Endothelial cell of umbilical vein (primary cell): ENCODE measurements at regions not wholly inside any gene's neighbourhood (a gene's known extent, or its start where the extent isn't known, plus 50 kb on each side); places are given as distances from the start of the nearest gene placed in this dataset.

Source experiments
- BruUV-seq: library from RNA; stranded (reverse); fragments of 400-500 nt; replicated peaks from 2 replicates; lab custom pipeline; 2021; lab: Mats Ljungman, UMichigan
- CTCF ChIA-PET: fragments of 300-600, 350-600 bp; sonication (Branson Sonifier 250); formaldehyde crosslinking; loops from one replicate; lab custom pipeline; 2021; ENCODE audit warnings: antibody characterized with exemption, inconsistent platforms; lab: Charles Lee
- POLR2A ChIA-PET: fragments of 300-600, 350-600 bp; sonication (Branson Sonifier 250); formaldehyde crosslinking; loops from one replicate; lab custom pipeline; 2021; ENCODE audit warnings: antibody characterized with exemption, inconsistent platforms; lab: Charles Lee
- DNase-seq: peaks from one replicate; pipeline ENCODE4 v3.0.0-alpha.2; 2011; ENCODE audit warnings: low read depth, low spot score
- FAIRE-seq: peaks from 2 replicates; lab custom pipeline; 2011; peaks lifted over from hg19 to GRCh38; lab: Jason Lieb, UNC
- H2AFZ ChIP-seq: 2 replicates; pipeline ENCODE4 v1.6.0; 2012; ENCODE audit warnings: low read depth, low read length, control low read depth, inconsistent platforms
- H3K27ac ChIP-seq: 2 replicates; pipeline ENCODE4 v1.5.1; 2011; ENCODE audit warnings: low read depth, mild to moderate bottlenecking, control low read depth, low read length, moderate library complexity; ENCODE audit not compliant: insufficient read depth
- H3K27me3 ChIP-seq, 2 experiments: 2 replicates each; pipeline versions ENCODE4 v1.6.0 to v1.6.1; 2011; ENCODE audit warnings: low read length in 2 of 2, mixed read lengths in 1 of 2; ENCODE audit not compliant: control insufficient read depth in 2 of 2, insufficient read depth in 2 of 2
- H3K36me3 ChIP-seq, 2 experiments: 2 replicates in 1 of 2; 3 replicates in 1 of 2; pipeline ENCODE4 v1.5.1; 2011; ENCODE audit warnings: low read length in 2 of 2, mild to moderate bottlenecking in 1 of 2, moderate library complexity in 1 of 2; ENCODE audit not compliant: control insufficient read depth in 2 of 2, insufficient read depth in 2 of 2; ENCODE audit errors: extremely low read depth in 1 of 2
- H3K4me1 ChIP-seq: 3 replicates; pipeline ENCODE4 v1.5.1; 2011; ENCODE audit warnings: mild to moderate bottlenecking, low read length; ENCODE audit not compliant: control insufficient read depth, insufficient read depth; ENCODE audit errors: extremely low read depth
- H3K4me2 ChIP-seq: 2 replicates; pipeline ENCODE4 v1.6.1; 2011; ENCODE audit warnings: low read length, control low read depth, mixed read lengths; ENCODE audit not compliant: insufficient read depth
- H3K4me3 ChIP-seq, 3 experiments: fragments of 200-600 bp in 1 of 3; sonication (generic), shearing (Covaris generic) in 1 of 3; replicated peaks in 1 of 3; 2 replicates each; pipeline ENCODE4 v1.5.1; 2011 to 2016; ENCODE audit warnings: control low read depth in 3 of 3, low read length in 3 of 3, mild to moderate bottlenecking in 2 of 3, inconsistent platforms in 1 of 3, low read depth in 1 of 3, moderate library complexity in 1 of 3; ENCODE audit not compliant: insufficient read depth in 1 of 3
- H3K79me2 ChIP-seq: 2 replicates; pipeline ENCODE4 v1.6.0; 2012; ENCODE audit warnings: low read length, inconsistent platforms; ENCODE audit not compliant: control insufficient read depth, insufficient read depth
- H3K9ac ChIP-seq: replicated peaks from 2 replicates; pipeline ENCODE3; 2011; ENCODE audit warnings: low read length, control low read depth; ENCODE audit not compliant: insufficient read depth; ENCODE audit errors: extremely low read depth
- H3K9me1 ChIP-seq: replicated peaks from 3 replicates; pipeline ENCODE4 v1.6.0; 2011; ENCODE audit warnings: mild to moderate bottlenecking, low read length; ENCODE audit not compliant: control insufficient read depth, insufficient read depth; ENCODE audit errors: extremely low read depth
- H3K9me3 ChIP-seq: replicated peaks from 2 replicates; pipeline ENCODE4 v1.5.1; 2012; ENCODE audit warnings: low read length, inconsistent platforms; ENCODE audit not compliant: control insufficient read depth, insufficient read depth
- H4K20me1 ChIP-seq: replicated peaks from 2 replicates; pipeline ENCODE3; 2011; ENCODE audit warnings: mild to moderate bottlenecking, low read length; ENCODE audit not compliant: control insufficient read depth, insufficient read depth; ENCODE audit errors: extremely low read depth
- CTCF ChIP-seq, 2 donors: IDR thresholded peaks; 1 replicate in 1 of 2; 2 replicates in 1 of 2; pipeline ENCODE4 v1.5.1; 2011; ENCODE audit warnings: low read length in 2 of 2, mild to moderate bottlenecking in 2 of 2, moderate library complexity in 2 of 2, control low read depth in 1 of 2, inconsistent platforms in 1 of 2, low read depth in 1 of 2; ENCODE audit not compliant: insufficient read depth in 1 of 2; ENCODE audit errors: extremely low read depth in 1 of 2
- EZH2 ChIP-seq: IDR thresholded peaks from 2 replicates; pipeline ENCODE4 v1.6.1; 2012; ENCODE audit warnings: borderline replicate concordance, low read depth, mild to moderate bottlenecking, moderate library complexity, low read length, inconsistent platforms; ENCODE audit not compliant: severe bottlenecking
- FOS ChIP-seq: IDR thresholded peaks from 2 replicates; pipeline ENCODE4 v1.6.1; 2011; ENCODE audit warnings: mild to moderate bottlenecking, low read length, moderate library complexity, borderline replicate concordance; ENCODE audit not compliant: insufficient read depth
- GATA2 ChIP-seq: IDR thresholded peaks from 2 replicates; pipeline ENCODE4 v1.7.0; 2011; ENCODE audit warnings: low read depth, mild to moderate bottlenecking, moderate library complexity, mixed read lengths, low read length; ENCODE audit not compliant: insufficient read length, insufficient read depth
- JUN ChIP-seq: IDR thresholded peaks from 2 replicates; pipeline ENCODE4 v1.6.1; 2011; ENCODE audit warnings: borderline replicate concordance, low read depth; ENCODE audit not compliant: insufficient read length, insufficient read depth
- MAX ChIP-seq: IDR thresholded peaks from 2 replicates; pipeline ENCODE4 v1.6.1; 2011; ENCODE audit not compliant: insufficient read depth, insufficient read length
- MYC ChIP-seq: IDR thresholded peaks from one replicate; pipeline ENCODE4 v1.6.1; 2011; ENCODE audit warnings: mild to moderate bottlenecking, low read depth, low read length
- POLR2A ChIP-seq: IDR thresholded peaks from 2 replicates; pipeline ENCODE4 v1.6.1; 2012; ENCODE audit warnings: low read depth, mild to moderate bottlenecking, control low read depth, low read length
- POLR2AphosphoS5 ChIP-seq: IDR thresholded peaks from 2 replicates; pipeline ENCODE4 v1.6.1; 2012; ENCODE audit warnings: low read depth, mild to moderate bottlenecking, control low read depth, low read length, moderate library complexity; ENCODE audit not compliant: insufficient read depth
- dilution Hi-C: fragments of 300-500 bp; cut with MboI; formaldehyde crosslinking; loops from one replicate; pipeline ENCODE4 v1.15.0; 2019; ENCODE audit warnings: low sequenced_read_pairs; ENCODE audit not compliant: extremely low pct_ligation_motif_present
- intact Hi-C: fragments of 100-400 bp; cut with micrococcal nuclease; formaldehyde crosslinking; loops from one replicate; pipeline ENCODE4 v1.10.0; 2022

- BruUV-seq = no TSS peak
- H3K9me1 ChIP-seq = no peaks in the 10 kb centered on the region
- no peaks in the 10 kb centered on the region for H3K79me2 ChIP-seq
- FAIRE-seq (no peak), DNase-seq (no peak)
- ChIA-PET CTCF (no interaction called here), POLR2A (no interaction called here)
- TF ChIP-seq JUN (no peak), POLR2AphosphoS5 (no peak), MAX (no peak), FOS (no peak), MYC (no peak), GATA2 (no peak)
- no peak overlapping the region for H3K4me2 ChIP-seq
- dilution Hi-C loops (no loop called here), intact Hi-C loops (no loop called here)
- H3K9me3 ChIP-seq = no peaks in the 10 kb centered on the region
- H3K4me3 ChIP-seq = no peak overlapping the region
- no peak overlapping the region for H3K9ac ChIP-seq
- H3K4me1 ChIP-seq = no peaks in the 10 kb centered on the region
- H2AFZ ChIP-seq = no peak overlapping the region
- H3K36me3 ChIP-seq = no peaks in the 10 kb centered on the region
- H3K27me3 ChIP-seq = no peaks in the 10 kb centered on the region
- H4K20me1 ChIP-seq = no peaks in the 10 kb centered on the region
- no peak overlapping the region for H3K27ac ChIP-seq
Observed at GRCh38 chr17:56087199-56087598, 66.1 kb upstream of the ANKFN1 start.

GRCh38 chr17:56096026-56096810 is 57.1 kb upstream of the ANKFN1 start:
- no peaks in the 10 kb centered on the region for H4K20me1 ChIP-seq
- TF ChIP-seq MYC (no peak), MAX (no peak), GATA2 (no peak), FOS (no peak), POLR2A (no peak), CTCF (IDR thresholded peaks at IDR 0.05; ENCODE audit: extremely low read depth in 1 of 2, insufficient read depth in 1 of 2, low read depth in 1 of 2, low read length in 2 of 2) (no peak), JUN (no peak), POLR2AphosphoS5 (no peak), EZH2 (no peak)
- no peaks in the 10 kb centered on the region for H3K27me3 ChIP-seq
- dilution Hi-C loops (no loop called here), intact Hi-C loops (no loop called here)
- ChIA-PET POLR2A (no interaction called here), CTCF (no interaction called here)
- no peak overlapping the region for H2AFZ ChIP-seq
- no peak overlapping the region for H3K4me2 ChIP-seq
- no peaks in the 10 kb centered on the region for H3K9me1 ChIP-seq
- no peaks in the 10 kb centered on the region for H3K36me3 ChIP-seq
- H3K79me2 ChIP-seq = no peaks in the 10 kb centered on the region
- H3K9me3 ChIP-seq = no peaks in the 10 kb centered on the region
- DNase-seq = no peak
- no peak overlapping the region for H3K27ac ChIP-seq
- H3K4me3 ChIP-seq = no peak overlapping the region
- no TSS peak for BruUV-seq
- no peak for FAIRE-seq
- H3K9ac ChIP-seq = no peak overlapping the region
- no peaks in the 10 kb centered on the region for H3K4me1 ChIP-seq
